HG03108 (cell line): ENCODE measurements at regions not wholly inside any gene's neighbourhood (a gene's known extent, or its start where the extent isn't known, plus 50 kb on each side); places are given as distances from the start of the nearest gene placed in this dataset.

Experiments used
- ATAC-seq: cut with Tn5 transposase; IDR thresholded peaks from one replicate; pipeline ENCODE4 v1.9.1; 2021; ENCODE audit warnings: moderate library complexity; ENCODE audit not compliant: unreplicated experiment

GRCh38 chr2:168375195-168375798 is 80.8 kb upstream of the CERS6 start:
- ATAC-seq, result no peak

- ATAC-seq, result no peak
Observed at GRCh38 chr2:168378960-168379669, 77.0 kb upstream of the CERS6 start.

- no peak for ATAC-seq
Observed at GRCh38 chr2:168380500-168380899, 75.6 kb upstream of the CERS6 start.

GRCh38 chr2:168392024-168392423 is 64.0 kb upstream of the CERS6 start:
- no peak for ATAC-seq

GRCh38 chr2:168392797-168393196 is 63.3 kb upstream of the CERS6 start:
- no peak for ATAC-seq

GRCh38 chr2:168394262-168394661 is 61.8 kb upstream of the CERS6 start:
- no peak for ATAC-seq

GRCh38 chr2:168396131-168396530 is 59.9 kb upstream of the CERS6 start:
- no peak for ATAC-seq

- ATAC-seq, result no peak
Observed at GRCh38 chr2:168397629-168398028, 58.4 kb upstream of the CERS6 start.

GRCh38 chr2:168401048-168401556 is 55.0 kb upstream of the CERS6 start:
- ATAC-seq, result no peak

GRCh38 chr2:168401771-168402170 is 54.3 kb upstream of the CERS6 start:
- ATAC-seq, result no peak

- no peak for ATAC-seq
Observed at GRCh38 chr2:168402531-168402930, 53.5 kb upstream of the CERS6 start.

- ATAC-seq, result no peak
Observed at GRCh38 chr2:168403736-168404135, 52.3 kb upstream of the CERS6 start.

- no peak for ATAC-seq
Observed at GRCh38 chr2:168404764-168405163, 51.3 kb upstream of the CERS6 start.
